PC-9 (cell line): ENCODE measurements at regions not wholly inside any gene's neighbourhood (a gene's known extent, or its start where the extent isn't known, plus 50 kb on each side); places are given as distances from the start of the nearest gene placed in this dataset.

Experiments used
- CTCF ChIP-seq: fragments of 200-600 bp; sonication (generic); conservative IDR thresholded peaks from 2 replicates; pipeline ENCODE4 v1.6.1; 2017; ENCODE audit warnings: mixed run types, antibody characterized with exemption, mild to moderate bottlenecking, moderate library complexity
- EZH2 ChIP-seq: fragments of 200-600 bp; sonication (generic); IDR thresholded peaks from 2 replicates; pipeline ENCODE4 v1.8.0; 2017; ENCODE audit warnings: antibody characterized with exemption, low read depth

- TF ChIP-seq CTCF (no peak), EZH2 (no peak)
Measured at GRCh38 chr12:131511803-131512561, 198.9 kb upstream of the SFSWAP start.
